ENCODE measurements at regions not wholly inside any gene's neighbourhood (a gene's known extent, or its start where the extent isn't known, plus 50 kb on each side); places are given as distances from the start of the nearest gene placed in this dataset.

DNA sequence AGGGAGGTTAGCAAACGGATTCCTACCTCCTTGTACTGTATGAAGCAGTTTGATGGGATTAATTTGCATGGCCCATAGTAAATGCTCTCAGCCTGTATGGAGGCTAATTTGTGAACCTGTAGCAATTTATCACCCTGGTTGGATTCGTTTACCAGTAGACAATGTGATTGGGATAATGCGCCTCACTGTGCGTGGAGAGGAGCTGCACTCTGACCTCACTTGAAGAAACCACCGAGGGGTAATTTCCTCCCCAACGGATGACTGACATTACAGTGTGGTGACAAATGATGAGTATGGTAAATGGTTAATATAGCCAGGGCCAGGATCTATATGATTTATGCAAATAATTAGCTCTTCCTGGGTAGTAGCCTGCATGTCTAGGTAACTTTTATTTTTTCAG is 479.1 kb upstream of the RBFOX1 start:
- POLR2A ChIA-PET (ENCODE audit: unreplicated experiment), result no interaction called here

DNA sequence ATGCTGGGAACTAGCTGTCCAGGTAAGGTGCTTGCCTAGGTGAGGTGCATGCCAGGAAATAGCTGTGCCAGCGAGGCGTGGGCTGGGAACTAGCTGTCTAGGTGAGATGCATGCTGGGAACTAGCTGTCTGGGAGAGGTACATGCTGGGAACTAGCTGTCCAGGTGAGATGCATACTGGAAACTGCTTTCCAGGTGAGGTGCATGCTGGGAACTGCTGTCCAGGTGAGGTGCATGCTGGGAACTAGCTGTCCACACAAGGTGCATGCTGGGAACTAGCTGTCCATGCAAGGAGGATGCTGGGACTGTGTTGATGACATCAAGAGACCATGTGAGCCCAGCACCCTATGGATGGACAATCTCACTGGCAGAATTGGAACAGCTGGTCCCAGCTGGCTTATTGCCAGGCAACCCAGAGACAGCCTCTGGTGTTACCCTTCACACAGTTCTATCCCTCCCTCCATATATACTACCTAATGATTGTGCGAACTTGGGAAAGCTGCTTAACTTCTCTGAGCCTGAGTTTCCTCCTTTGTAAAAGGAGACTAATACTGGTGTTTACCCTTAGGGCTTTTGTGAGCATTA is 479.9 kb upstream of the RBFOX1 start:
- H3K4me1 ChIP-seq (ENCODE audit: insufficient read depth, low read length), result no peaks in the 10 kb centered on the region
- ChIA-PET POLR2A (ENCODE audit: unreplicated experiment) (no interaction called here), CTCF (no interaction called here)
- H3K9me3 ChIP-seq (ENCODE audit: low read length), result no peaks in the 10 kb centered on the region
- no peaks in the 10 kb centered on the region for H3K36me3 ChIP-seq (ENCODE audit: low read depth, low read length)
- DNase-seq (no peak), ATAC-seq (no peak)
- BruUV-seq (replicated peaks), result no TSS peak
- no peaks in the 10 kb centered on the region for H3K9me2 ChIP-seq (replicated peaks; ENCODE audit: low read length)
- no peak overlapping the region for H3K27ac ChIP-seq (ENCODE audit: low read length)
- no peaks in the 10 kb centered on the region for H3K27me3 ChIP-seq (ENCODE audit: low read length)
- no peaks in the 10 kb centered on the region for H4K20me1 ChIP-seq (ENCODE audit: low read length)
- no peaks in the 10 kb centered on the region for H3F3A ChIP-seq (ENCODE audit: low read length, unreplicated experiment)
- H3K4me2 ChIP-seq (ENCODE audit: low read length), result no peak overlapping the region
- no peak overlapping the region for H2AFZ ChIP-seq (ENCODE audit: low read length)
- intact Hi-C loops (cut with micrococcal nuclease), result no loop called here
- H3K4me3 ChIP-seq (ENCODE audit: low read length), result no peak overlapping the region
- TF ChIP-seq, protein P1, sequence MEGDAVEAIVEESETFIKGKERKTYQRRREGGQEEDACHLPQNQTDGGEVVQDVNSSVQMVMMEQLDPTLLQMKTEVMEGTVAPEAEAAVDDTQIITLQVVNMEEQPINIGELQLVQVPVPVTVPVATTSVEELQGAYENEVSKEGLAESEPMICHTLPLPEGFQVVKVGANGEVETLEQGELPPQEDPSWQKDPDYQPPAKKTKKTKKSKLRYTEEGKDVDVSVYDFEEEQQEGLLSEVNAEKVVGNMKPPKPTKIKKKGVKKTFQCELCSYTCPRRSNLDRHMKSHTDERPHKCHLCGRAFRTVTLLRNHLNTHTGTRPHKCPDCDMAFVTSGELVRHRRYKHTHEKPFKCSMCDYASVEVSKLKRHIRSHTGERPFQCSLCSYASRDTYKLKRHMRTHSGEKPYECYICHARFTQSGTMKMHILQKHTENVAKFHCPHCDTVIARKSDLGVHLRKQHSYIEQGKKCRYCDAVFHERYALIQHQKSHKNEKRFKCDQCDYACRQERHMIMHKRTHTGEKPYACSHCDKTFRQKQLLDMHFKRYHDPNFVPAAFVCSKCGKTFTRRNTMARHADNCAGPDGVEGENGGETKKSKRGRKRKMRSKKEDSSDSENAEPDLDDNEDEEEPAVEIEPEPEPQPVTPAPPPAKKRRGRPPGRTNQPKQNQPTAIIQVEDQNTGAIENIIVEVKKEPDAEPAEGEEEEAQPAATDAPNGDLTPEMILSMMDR (conservative IDR thresholded peaks at IDR 0.05; ENCODE audit: low read depth, low read length), result no peak
- TF ChIP-seq EZH2phosphoT487 (IDR thresholded peaks at IDR 0.05; ENCODE audit: borderline replicate concordance, low read length), result no peak
- no peak for TF ChIP-seq EZH2 (IDR thresholded peaks at IDR 0.05; ENCODE audit: low read length, unreplicated experiment)
- no peak overlapping the region for H3K9ac ChIP-seq (ENCODE audit: low read length)
- H3K79me2 ChIP-seq (ENCODE audit: low read length), result no peaks in the 10 kb centered on the region

More for the DNA sequence above, 479.1 kb upstream of the RBFOX1 start:
- H3K9ac ChIP-seq (ENCODE audit: low read length), result no peak overlapping the region
- BruUV-seq (replicated peaks), result no TSS peak
- H2AFZ ChIP-seq (ENCODE audit: low read length), result no peak overlapping the region
- intact Hi-C loops (cut with micrococcal nuclease), result no loop called here
- no peaks in the 10 kb centered on the region for H4K20me1 ChIP-seq (ENCODE audit: low read length)
- no peaks in the 10 kb centered on the region for H3K4me1 ChIP-seq (ENCODE audit: insufficient read depth, low read length)
- H3K9me2 ChIP-seq (replicated peaks; ENCODE audit: low read length), result no peaks in the 10 kb centered on the region
- H3F3A ChIP-seq (ENCODE audit: low read length, unreplicated experiment), result no peaks in the 10 kb centered on the region
- ATAC-seq (no peak), DNase-seq (no peak)
- no peak for TF ChIP-seq EZH2phosphoT487 (IDR thresholded peaks at IDR 0.05; ENCODE audit: borderline replicate concordance, low read length)
- H3K27me3 ChIP-seq (ENCODE audit: low read length), result no peaks in the 10 kb centered on the region
- H3K27ac ChIP-seq (ENCODE audit: low read length), result no peak overlapping the region
- CTCF ChIA-PET, result no interaction called here
- no peaks in the 10 kb centered on the region for H3K36me3 ChIP-seq (ENCODE audit: low read depth, low read length)
- no peak overlapping the region for H3K4me3 ChIP-seq (ENCODE audit: low read length)
- no peaks in the 10 kb centered on the region for H3K9me3 ChIP-seq (ENCODE audit: low read length)
- H3K4me2 ChIP-seq (ENCODE audit: low read length), result no peak overlapping the region
- H3K79me2 ChIP-seq (ENCODE audit: low read length), result no peaks in the 10 kb centered on the region

DNA sequence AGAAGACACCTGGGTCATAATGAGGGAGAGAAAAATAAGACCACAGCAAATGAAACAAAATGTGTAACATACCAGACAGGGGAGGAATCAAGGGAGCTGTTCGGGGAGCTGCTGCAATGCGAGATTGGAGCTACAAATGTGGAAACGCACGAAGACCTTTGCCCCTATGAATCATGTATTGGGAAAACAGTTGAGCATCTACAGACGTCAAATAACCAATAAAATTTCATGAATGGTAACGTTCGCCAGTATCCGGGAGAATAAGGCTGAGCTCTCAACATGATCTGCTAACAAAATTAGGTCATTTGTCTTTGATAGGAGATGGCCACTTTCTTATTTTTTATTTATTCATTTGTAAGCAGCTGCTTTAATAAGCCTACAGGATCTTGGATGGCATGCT is 486.2 kb upstream of the RBFOX1 start:
- Histone ChIP-seq H3K36me3 (ENCODE audit: low read depth, low read length) (no peaks in the 10 kb centered on the region), H3F3A (ENCODE audit: low read length, unreplicated experiment) (no peaks in the 10 kb centered on the region), H4K20me1 (ENCODE audit: low read length) (no peaks in the 10 kb centered on the region), H3K9me3 (ENCODE audit: low read length) (no peaks in the 10 kb centered on the region), H3K27ac (ENCODE audit: low read length) (no peak overlapping the region), H3K79me2 (ENCODE audit: low read length) (no peaks in the 10 kb centered on the region), H3K9ac (ENCODE audit: low read length) (no peak overlapping the region), H2AFZ (ENCODE audit: low read length) (no peak overlapping the region), H3K4me2 (ENCODE audit: low read length) (no peak overlapping the region), H3K4me1 (ENCODE audit: insufficient read depth, low read length) (no peaks in the 10 kb centered on the region), H3K4me3 (ENCODE audit: low read length) (no peak overlapping the region), H3K9me2 (replicated peaks; ENCODE audit: low read length) (no peaks in the 10 kb centered on the region), H3K27me3 (ENCODE audit: low read length) (no peaks in the 10 kb centered on the region)
- POLR2A ChIA-PET (ENCODE audit: unreplicated experiment), result no interaction called here
- intact Hi-C loops (cut with micrococcal nuclease), result no loop called here
- TF ChIP-seq, protein P1 (conservative IDR thresholded peaks at IDR 0.05; ENCODE audit: low read depth, low read length), result no peak
- no peak for TF ChIP-seq EZH2phosphoT487 (IDR thresholded peaks at IDR 0.05; ENCODE audit: borderline replicate concordance, low read length)
- no peak for TF ChIP-seq EZH2 (IDR thresholded peaks at IDR 0.05; ENCODE audit: low read length, unreplicated experiment)
- DNase-seq (no peak), ATAC-seq (no peak)
- CTCF ChIA-PET, result no interaction called here
- no TSS peak for BruUV-seq (replicated peaks)
